ENCODE measurements at regions not wholly inside any gene's neighbourhood (a gene's known extent, or its start where the extent isn't known, plus 50 kb on each side); places are given as distances from the start of the nearest gene placed in this dataset.
"Not testable (repeated sequence)": the region's sequence is repeated elsewhere in the genome, so short reads cannot be mapped to it uniquely, and the experiment has no call there.

DNA sequence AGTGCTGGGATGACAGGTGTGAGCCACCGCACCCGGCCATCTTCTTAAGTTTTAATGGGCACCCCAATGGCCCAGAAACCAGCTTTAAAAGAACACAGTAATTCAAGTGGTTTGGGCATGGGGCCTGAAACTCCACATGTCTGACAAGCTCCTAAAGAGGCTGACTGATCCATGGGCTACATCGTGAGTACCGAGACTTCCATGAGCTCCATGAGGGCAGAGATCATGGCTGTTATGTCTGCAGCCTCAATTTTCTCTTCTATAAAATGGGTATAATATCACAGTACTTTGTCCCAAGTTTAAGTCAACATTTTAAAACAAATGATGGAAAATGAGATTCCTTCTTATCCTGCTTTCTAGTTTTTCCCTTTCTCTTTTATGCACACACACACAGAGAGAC lies 397.6 kb upstream of the MAF start:
- no peak for DNase-seq

DNA sequence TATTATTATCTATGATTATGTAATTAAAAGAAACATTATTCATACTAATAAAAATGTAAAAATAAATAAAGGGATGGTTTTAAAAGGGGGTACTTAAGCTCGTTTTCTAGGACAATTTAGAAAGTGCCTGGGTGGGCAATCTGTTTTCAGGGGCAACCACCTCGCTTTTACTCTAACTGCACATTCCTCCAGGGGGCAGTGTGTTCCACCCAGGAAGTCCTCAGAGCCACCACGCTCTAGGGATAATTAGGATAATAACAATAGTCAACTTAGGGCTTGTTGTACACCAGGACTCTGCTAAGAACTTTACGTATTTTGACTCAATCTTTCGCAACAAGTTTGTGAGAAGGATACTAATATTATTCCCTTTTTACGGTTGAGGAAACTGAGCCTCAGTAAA lies 396.7 kb upstream of the MAF start:
- DNase-seq, result peak; percentile 2

GRCh38 chr16:79996321-79996720 lies 395.8 kb upstream of the MAF start:
- DNase-seq, result no peak

DNA sequence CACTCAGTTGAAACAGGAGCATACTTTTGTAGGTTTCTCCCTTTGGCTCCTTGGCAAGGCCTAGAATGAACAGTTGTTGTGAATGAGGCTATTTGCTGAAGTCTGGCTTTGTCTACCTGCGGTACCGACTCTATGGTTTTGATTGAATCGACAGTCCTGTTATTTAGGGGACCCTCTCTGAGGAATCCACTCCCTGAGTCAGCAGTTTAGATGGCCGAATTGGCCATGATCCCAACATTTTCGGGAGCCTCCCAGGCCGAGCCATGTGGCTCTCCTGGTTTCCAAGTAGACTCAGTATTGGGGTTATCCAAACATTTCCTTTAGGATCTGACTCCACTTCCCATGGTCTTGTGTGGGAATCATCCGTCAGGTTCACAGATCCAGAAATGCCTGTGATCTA lies 394.8 kb upstream of the MAF start:
- no peak for DNase-seq

- DNase-seq, result no peak
Observed at GRCh38 chr16:79994418-79994817, 393.9 kb upstream of the MAF start.

- DNase-seq, result no peak
Observed at GRCh38 chr16:79993629-79994209, 393.2 kb upstream of the MAF start.

DNA sequence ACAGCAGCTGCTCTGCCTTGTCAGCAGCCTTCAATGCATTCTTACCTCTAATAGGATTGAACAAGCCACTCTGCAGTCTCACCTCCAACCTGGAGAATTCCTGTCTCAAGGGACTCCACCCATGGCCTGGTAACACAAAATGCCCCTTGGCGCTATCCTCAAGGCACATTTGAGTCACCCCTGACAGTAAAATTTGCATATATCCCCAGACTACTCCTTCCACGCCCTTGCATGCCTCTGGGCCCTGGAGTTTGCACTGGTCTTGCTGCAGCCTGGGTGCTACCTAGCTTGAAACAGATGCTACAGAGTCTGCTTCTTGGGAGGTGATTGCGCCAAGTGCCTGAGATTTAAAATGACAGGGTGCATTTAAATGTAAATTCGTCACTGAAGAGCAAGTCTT lies 391.4 kb upstream of the MAF start:
- DNase-seq, result no peak

DNA sequence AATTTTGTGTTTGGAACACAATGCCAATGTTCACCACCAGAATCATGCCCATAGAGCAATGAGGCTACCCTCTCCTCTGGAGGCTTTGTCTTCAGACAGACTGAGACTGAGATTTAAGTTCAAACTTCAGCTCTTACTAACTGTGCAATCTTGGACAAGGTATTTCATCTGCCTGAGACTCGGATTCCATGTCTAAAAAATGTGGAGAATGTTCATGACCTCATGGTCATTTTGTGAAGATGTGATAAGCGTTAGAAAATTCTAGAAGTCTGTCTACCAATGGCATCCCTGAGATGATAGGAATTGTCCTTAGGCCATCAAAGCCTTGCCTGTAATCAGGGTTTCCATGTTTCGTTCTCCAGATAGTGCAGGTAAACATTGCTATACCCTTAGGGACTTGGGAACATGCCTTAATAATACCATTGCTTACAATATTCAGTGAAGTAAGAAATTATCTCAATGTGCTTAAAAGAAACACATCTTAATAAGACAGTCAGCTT lies 388.2 kb upstream of the MAF start:
- no peak for DNase-seq

GRCh38 chr16:79988089-79988488 lies 387.6 kb upstream of the MAF start:
- DNase-seq, result no peak

- DNase-seq, result no peak
Observed at GRCh38 chr16:79986352-79986751, 385.8 kb upstream of the MAF start.

DNA sequence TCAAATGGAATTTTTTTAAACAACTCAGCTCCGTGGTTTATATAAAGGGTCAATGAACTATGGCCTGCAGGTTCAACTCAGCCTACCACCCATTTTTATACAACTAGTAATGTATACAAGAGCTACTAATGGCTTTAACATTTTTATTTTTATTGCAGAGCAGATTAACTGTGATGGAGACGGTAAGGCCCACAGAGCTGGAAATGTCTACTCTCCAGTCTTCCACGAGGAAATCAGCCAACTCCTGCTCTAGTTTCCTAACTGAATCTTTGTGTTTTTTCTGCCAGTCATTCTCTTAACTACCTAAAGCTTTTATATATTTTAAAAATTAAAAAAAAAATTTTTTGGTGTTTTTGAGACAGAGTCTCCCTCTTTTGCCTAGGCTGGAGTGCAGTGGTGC lies 385.1 kb upstream of the MAF start:
- DNase-seq, result no peak

GRCh38 chr16:79984149-79984548 lies 383.6 kb upstream of the MAF start:
- not testable (repeated sequence) for DNase-seq

DNA sequence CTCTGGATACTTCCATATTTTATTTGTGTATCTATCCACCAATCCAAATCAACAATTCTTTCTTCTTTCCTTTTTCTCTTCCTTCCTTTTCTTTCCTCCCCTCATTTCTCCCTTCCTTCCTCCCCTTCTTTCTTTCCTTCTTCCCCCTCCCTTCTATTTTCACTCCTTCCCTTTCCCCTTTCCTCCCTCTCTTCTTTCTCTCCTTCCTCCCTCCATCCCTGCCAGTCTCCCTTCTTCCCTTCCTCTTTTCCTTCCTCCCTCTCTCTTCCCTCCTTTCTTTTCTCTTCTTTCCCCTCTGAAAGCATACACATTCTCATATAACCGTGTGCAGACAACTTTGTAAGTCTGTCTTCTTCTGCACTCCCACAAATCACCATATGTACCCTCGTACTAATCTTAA lies 382.3 kb upstream of the MAF start:
- DNase-seq, result no peak

- DNase-seq, result no peak
Observed at GRCh38 chr16:79982361-79982760, 381.8 kb upstream of the MAF start.

DNA sequence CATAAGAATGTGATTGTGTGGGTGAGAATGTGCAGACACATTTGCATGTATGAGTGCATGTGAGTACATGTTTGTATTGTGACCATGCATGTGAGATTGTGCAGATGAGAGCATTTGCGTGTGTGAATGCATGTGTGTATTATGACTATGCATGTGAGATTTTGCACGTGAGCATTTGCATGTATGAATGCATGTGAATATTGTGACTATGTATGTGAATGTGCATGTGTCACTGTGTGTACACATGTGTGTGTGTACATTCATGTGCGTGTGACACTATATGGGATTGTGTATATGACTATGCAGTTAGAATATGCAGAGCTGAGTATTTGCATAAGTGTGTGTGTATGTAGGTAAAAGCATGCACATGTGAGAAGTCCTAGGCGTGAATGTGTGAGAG lies 381.3 kb upstream of the MAF start:
- no peak for DNase-seq

DNA sequence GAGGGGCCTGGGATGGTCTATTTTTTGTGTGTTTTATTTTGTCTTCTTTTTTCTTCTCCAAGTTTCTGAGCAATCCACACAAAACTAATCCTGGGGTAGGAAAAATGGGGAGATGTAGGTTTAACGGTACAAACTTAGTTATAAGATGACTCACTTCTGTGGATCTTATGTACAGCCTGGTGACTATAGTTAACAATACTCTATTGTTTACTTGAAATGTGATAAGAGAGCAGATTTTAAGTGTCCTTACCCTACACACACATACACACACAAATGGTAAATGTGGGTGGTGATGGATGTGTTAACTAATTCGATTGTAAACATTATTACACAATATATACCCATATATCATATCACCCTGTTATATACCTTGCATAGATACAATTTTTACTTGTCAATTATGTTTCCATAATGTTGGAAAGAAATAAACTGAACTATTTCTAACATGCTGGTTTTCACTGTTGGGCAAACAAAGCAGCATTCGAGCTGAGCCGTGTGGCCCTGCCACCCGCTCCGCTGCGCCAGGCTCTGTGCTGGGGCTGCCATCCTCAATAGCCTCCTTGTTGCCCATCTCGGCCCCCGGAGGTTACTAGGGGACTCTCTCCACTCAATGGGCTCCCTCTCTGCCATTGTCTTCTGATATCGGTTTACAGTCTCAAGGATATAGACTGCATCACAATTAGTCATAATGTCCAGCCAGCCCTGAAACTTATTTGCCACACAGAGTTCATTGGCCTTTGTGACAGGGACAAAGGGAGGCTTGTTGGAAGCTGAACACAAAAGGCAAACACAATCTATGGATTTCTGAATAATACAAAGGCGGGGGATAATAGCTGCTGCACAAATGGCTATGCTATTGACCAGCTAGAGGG lies 380.3 kb upstream of the MAF start:
- no peak for DNase-seq

DNA sequence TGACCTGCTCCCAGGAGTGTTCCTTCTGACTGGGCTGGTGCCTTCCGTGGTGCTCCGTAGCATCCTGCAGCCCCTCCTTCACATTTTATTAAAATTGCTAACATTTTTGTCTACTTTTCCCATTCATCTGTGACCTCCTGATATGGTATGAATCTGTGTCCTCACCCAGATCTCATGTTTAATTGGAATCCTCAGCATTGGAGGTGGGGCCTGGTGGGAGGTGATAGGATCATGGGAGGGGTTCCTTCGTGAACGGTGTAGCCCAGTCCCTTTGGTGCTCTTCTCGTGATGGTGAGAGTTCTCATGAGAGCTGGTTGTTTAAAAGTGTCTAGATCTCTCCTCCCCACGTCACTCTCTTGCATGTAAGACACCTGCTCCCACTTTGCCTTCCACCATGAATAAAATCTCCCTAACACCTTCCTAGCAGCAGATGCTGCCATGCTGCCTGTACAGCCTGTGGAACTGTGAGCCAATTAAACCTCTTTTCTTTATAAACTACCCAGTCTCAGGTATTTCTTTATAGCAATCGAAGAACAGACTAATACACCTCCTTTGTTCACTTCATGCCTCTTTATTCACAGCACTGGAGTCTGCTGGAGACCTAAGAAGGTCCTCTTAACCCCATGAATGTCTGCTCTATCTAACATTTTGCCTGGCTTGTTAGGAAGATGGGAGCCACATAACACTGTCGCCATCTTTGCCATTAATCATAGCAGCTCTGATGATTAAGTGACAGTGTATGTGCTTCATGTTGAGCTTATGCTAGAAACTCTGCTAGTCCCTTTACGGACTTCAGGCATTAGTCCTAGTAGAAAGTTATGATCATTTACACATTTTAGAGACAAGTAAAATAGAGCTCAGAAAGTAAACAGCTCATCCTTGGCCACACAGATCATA lies 377.7 kb upstream of the MAF start:
- DNase-seq, result no peak

- DNase-seq, result no peak
Observed at GRCh38 chr16:79973320-79973719, 372.8 kb upstream of the MAF start.

DNA sequence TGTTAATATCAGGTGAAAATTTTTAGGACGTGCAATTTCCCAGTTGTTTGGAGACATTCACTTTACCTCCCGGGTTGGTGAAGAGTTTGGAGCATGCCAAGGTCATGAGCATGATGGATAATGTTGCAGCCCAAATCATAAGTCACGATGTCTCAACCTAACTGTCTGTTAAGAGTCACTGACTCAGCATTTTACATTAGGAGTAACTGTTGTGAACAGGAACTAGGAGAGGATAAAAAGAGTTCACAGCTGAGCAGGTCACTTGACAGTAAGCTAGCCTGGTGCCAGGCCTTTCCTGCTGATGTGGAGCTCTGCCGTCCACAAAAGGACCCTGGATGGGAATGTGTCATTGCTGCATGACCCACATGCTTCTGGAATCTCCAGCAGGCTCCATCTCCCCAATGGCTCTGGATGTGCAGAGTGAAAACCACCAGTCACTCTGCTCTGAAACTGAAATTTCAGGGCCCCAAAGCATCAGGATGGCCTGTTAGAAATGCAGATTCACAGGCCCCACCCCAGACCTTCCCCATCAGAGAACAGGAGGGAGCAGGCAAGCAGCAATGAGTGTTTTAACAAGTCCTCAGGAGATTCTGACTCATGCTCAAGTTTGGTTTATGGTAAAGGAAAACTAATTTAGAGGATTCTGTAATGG lies 371.6 kb upstream of the MAF start:
- DNase-seq, result no peak

DNA sequence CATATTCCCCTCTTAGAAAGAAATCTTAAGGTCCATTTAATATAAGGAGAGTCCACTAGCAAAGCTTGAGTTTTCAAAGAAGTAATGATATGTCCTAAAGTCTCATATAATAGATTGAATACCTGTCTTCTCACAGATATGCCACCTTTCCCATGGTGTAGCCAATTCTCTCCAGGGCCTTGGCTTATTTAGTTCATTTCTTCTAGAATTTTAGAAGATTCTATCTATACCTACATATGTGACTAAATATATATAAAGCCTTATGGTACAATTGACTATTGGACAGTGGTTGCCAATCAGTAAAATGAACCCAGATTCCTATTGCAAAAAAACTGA lies 370.7 kb upstream of the MAF start:
- DNase-seq, result no peak

DNA sequence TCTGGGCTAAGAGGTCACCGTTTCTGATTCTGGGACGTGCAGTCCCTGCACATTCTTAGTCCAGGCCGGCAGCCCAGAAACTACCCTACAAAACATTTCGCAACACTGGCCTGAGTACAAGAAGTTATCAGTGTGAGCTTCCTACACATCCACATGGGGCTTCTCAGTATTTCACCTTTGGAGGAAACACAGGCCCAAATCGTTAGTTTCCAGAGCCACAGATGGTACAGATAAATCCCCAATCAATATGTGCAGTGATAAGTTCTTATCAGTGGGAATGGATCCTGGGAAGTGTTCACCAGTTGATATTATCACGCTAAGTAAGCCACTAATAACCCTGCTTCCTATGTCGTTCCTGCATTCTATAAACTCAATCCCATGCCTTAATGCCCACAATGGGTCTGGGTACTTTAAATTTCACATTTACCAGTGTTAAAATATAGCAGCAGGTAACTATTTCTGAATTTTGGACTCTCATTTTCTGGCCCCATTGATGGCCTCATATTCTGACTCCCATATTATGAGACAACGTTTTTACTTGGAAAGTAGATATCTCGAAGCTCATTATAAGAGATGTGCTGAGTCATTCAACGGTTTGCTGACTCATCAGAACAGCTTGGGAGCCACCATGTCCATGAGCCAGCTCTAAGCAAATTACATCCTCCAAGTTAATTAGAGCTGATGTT lies 370.2 kb upstream of the MAF start:
- no peak for DNase-seq

GRCh38 chr16:79970087-79970486 lies 369.6 kb upstream of the MAF start:
- no peak for DNase-seq

DNA sequence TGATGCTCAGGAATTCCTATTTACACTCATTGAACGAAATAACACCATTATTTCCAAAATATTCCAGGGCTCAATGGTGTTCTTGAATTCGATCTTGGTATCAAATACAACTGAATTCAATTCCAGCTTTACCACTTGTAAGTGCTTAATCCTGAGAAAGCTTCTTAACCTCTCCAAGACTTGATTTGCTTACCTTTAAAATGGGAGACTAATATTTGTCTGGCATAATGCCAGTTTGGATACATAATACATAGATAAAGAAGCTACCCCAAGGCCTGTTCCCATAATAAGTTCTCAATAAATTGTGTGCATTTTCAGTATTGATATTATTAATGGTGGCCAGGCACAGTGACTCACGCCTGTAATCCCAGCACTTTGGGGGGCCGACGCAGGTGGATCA lies 368.9 kb upstream of the MAF start:
- DNase-seq, result no peak

Measured in CD4-positive, alpha-beta T cell treated with Interleukin-10 for 1 hour (primary cell).